ENCODE measurements at regions not wholly inside any gene's neighbourhood (a gene's known extent, or its start where the extent isn't known, plus 50 kb on each side); places are given as distances from the start of the nearest gene placed in this dataset.
"Not testable (repeated sequence)": the region's sequence is repeated elsewhere in the genome, so short reads cannot be mapped to it uniquely, and the experiment has no call there.

DNA sequence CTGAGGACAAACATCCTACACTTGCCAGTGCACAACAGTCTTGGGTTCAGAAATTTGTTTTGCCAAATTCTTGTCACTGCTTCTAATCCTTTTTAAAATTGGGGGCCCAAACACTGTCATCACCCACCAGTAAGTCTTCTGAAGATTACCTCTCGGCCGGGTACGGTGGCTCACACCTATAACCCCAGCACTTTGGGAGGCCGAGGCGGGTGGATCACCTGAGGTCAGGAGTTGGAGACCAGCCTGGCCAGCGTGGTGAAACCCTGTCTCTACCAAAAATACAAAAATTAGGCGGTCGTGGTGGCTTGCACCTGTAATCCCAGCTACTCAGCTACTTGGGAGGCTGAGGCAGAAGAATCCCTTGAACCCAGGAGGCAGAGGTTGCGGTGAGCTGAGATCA lies 87.8 kb upstream of the DMRT1 start:
- POLR2A ChIA-PET; intact Hi-C loops (cut with micrococcal nuclease; ENCODE audit: unreplicated experiment); in situ Hi-C loops (cut with MboI): not testable (repeated sequence)

GRCh38 chr9:754150-754931 lies 87.2 kb upstream of the DMRT1 start:
- Histone ChIP-seq H3K79me2 (ENCODE audit: control insufficient read depth, insufficient read depth, low read length) (no peaks in the 10 kb centered on the region), H3K27ac (ENCODE audit: control insufficient read depth, insufficient read depth) (no peak overlapping the region), H3K36me3 (ENCODE audit: control insufficient read depth in 2 of 2, insufficient read depth in 2 of 2, low read length in 1 of 2) (no peaks in the 10 kb centered on the region), H3K9ac (ENCODE audit: control insufficient read depth, insufficient read depth, low read length) (no peak overlapping the region), H2AFZ (ENCODE audit: control insufficient read depth, low read depth, low read length) (no peak overlapping the region), H4K20me1 (ENCODE audit: control insufficient read depth, insufficient read depth) (no peaks in the 10 kb centered on the region), H3K4me2 (ENCODE audit: control insufficient read depth, insufficient read depth) (no peak overlapping the region), H3K4me1 (ENCODE audit: control insufficient read depth, insufficient read depth, low read length) (peaks cover 5% of the 10 kb centered on the region; the same call in 1 of the 2 replicates), H3K4me3 (no peak overlapping the region), H3K27me3 (replicated peaks in 1 of 2; ENCODE audit: control insufficient read depth in 2 of 2, insufficient read depth in 2 of 2, low read length in 1 of 2) (peaks cover 0 to 5% of the 10 kb centered on the region in 2 experiments; a peak in 1 of 4 replicates), H3K9me3 (replicated peaks; ENCODE audit: control insufficient read depth, insufficient read depth, low read length) (no peaks in the 10 kb centered on the region)
- ChIA-PET CTCF (interaction anchor here (0.8 to 2.1 kb wide), 2 partner anchors 175 to 250 kb away, joined by 3 to 6 read pairs; no protein-coding TSS in a partner anchor), SMC1A (ENCODE audit: uncharacterized antibody, unreplicated experiment) (no interaction called here), RAD21 (ENCODE audit: unreplicated experiment) (no interaction called here), POLR2A (no interaction called here)
- 27% methylated on average over 9 of the region's 9 CpGs for WGBS (ENCODE audit: insufficient coverage, insufficient replicate concordance, low lambda C conversion rate, missing lambda C conversion rate)
- DNase-seq (ENCODE audit: low read depth, low spot score) (no peak), ATAC-seq (no peak), FAIRE-seq (no peak)
- no peak for TF ChIP-seq STAT3 (IDR thresholded peaks at IDR 0.05; ENCODE audit: low read depth, low read length)
- no peak for TF ChIP-seq PAX5 (IDR thresholded peaks at IDR 0.05; ENCODE audit: borderline replicate concordance, low read depth, low read length)
- TF ChIP-seq, protein P1, sequence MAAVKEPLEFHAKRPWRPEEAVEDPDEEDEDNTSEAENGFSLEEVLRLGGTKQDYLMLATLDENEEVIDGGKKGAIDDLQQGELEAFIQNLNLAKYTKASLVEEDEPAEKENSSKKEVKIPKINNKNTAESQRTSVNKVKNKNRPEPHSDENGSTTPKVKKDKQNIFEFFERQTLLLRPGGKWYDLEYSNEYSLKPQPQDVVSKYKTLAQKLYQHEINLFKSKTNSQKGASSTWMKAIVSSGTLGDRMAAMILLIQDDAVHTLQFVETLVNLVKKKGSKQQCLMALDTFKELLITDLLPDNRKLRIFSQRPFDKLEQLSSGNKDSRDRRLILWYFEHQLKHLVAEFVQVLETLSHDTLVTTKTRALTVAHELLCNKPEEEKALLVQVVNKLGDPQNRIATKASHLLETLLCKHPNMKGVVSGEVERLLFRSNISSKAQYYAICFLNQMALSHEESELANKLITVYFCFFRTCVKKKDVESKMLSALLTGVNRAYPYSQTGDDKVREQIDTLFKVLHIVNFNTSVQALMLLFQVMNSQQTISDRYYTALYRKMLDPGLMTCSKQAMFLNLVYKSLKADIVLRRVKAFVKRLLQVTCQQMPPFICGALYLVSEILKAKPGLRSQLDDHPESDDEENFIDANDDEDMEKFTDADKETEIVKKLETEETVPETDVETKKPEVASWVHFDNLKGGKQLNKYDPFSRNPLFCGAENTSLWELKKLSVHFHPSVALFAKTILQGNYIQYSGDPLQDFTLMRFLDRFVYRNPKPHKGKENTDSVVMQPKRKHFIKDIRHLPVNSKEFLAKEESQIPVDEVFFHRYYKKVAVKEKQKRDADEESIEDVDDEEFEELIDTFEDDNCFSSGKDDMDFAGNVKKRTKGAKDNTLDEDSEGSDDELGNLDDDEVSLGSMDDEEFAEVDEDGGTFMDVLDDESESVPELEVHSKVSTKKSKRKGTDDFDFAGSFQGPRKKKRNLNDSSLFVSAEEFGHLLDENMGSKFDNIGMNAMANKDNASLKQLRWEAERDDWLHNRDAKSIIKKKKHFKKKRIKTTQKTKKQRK (IDR thresholded peaks at IDR 0.05; ENCODE audit: low read depth, low read length), result no peak
- TF ChIP-seq JUNB (IDR thresholded peaks at IDR 0.05), result no peak
- TF ChIP-seq RUNX3 (IDR thresholded peaks at IDR 0.05; ENCODE audit: low read length), result no peak
- intact Hi-C loops (cut with micrococcal nuclease; ENCODE audit: unreplicated experiment), result no loop called here
- in situ Hi-C loops (cut with MboI), result no loop called here
- no TSS peak for BruUV-seq (replicated peaks)

More for the DNA sequence above, 87.8 kb upstream of the DMRT1 start:
- SMC1A ChIA-PET (ENCODE audit: uncharacterized antibody, unreplicated experiment); H3K4me2 ChIP-seq (ENCODE audit: control insufficient read depth, insufficient read depth); H4K20me1 ChIP-seq (ENCODE audit: control insufficient read depth, insufficient read depth); H2AFZ ChIP-seq (ENCODE audit: control insufficient read depth, low read depth, low read length); BruUV-seq (replicated peaks); ATAC-seq; FAIRE-seq; H3K4me3 ChIP-seq; H3K79me2 ChIP-seq (ENCODE audit: control insufficient read depth, insufficient read depth, low read length); H3K9me3 ChIP-seq (replicated peaks; ENCODE audit: control insufficient read depth, insufficient read depth, low read length); RAD21 ChIA-PET (ENCODE audit: unreplicated experiment); DNase-seq (ENCODE audit: low read depth, low spot score); H3K27ac ChIP-seq (ENCODE audit: control insufficient read depth, insufficient read depth); H3K4me1 ChIP-seq (ENCODE audit: control insufficient read depth, insufficient read depth, low read length); H3K9ac ChIP-seq (ENCODE audit: control insufficient read depth, insufficient read depth, low read length); CTCF ChIA-PET; H3K27me3 ChIP-seq (replicated peaks in 1 of 2; ENCODE audit: control insufficient read depth in 2 of 2, insufficient read depth in 2 of 2, low read length in 1 of 2); H3K36me3 ChIP-seq (ENCODE audit: control insufficient read depth in 2 of 2, insufficient read depth in 2 of 2, low read length in 1 of 2): not testable (repeated sequence)
- WGBS (ENCODE audit: insufficient coverage, insufficient replicate concordance, low lambda C conversion rate, missing lambda C conversion rate), result 52% methylated on average over 9 of the region's 9 CpGs

Data from GM12878 (cell line).